Cardiac muscle cell (in vitro differentiated cells and primary cell): ENCODE measurements at regions not wholly inside any gene's neighbourhood (a gene's known extent, or its start where the extent isn't known, plus 50 kb on each side); places are given as distances from the start of the nearest gene placed in this dataset.

Experiments used
- DNase-seq, 2 donors: peaks; one replicate each; pipeline versions ENCODE4 v3.0.0 to v3.0.0-alpha.2; 2010 to 2017; ENCODE audit warnings: low read depth in 1 of 2, low spot score in 1 of 2
- H3K27ac ChIP-seq: fragments of 200-600 bp; sonication (generic); 2 replicates; pipeline ENCODE4 v1.5.1; 2016
- H3K27me3 ChIP-seq: fragments of 200-600 bp; sonication (generic); 2 replicates; pipeline ENCODE4 v1.6.0; 2016; ENCODE audit warnings: control low read depth
- H3K36me3 ChIP-seq: fragments of 200-600 bp; sonication (generic); 2 replicates; pipeline ENCODE4 v1.5.1; 2016; ENCODE audit warnings: control low read depth
- H3K4me1 ChIP-seq: fragments of 200-600 bp; sonication (generic); 2 replicates; pipeline ENCODE4 v1.8.1; 2017; ENCODE audit warnings: low read depth, mild to moderate bottlenecking, mixed run types
- H3K4me3 ChIP-seq: fragments of 200-600 bp; sonication (generic); 2 replicates; pipeline ENCODE4 v1.5.1; 2016; ENCODE audit warnings: mild to moderate bottlenecking
- H3K9me3 ChIP-seq: fragments of 200-600 bp; sonication (generic); 2 replicates; pipeline ENCODE4 v1.5.1; 2017; ENCODE audit warnings: low read depth, mild to moderate bottlenecking, control low read depth
- TF ChIP-seq, protein P1 (sequence below): IDR thresholded peaks from 2 replicates; pipeline ENCODE4 v1.5.1; 2012; ENCODE audit warnings: low read depth, mild to moderate bottlenecking, low read length

DNA sequence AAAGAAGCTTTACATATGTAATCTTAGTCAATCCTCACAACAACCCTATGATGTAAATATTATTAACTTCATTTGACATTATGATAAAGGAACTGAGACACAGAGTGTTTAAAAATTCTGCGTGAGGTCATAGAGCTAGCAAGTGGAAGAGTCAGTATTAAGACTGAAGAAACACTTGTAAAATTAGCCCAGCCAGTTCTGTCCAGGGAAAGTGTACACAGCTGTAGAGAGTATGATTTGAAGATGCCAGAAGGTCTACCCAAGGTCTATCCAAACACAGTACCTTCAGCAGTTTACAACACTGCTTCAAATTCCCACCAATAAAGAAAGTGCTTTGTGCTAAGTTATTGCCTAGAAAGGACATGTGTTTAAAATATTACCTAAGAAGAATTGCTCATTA, 51.7 kb upstream of the ITPRID2 start:
- H3K4me1 ChIP-seq, result no peaks in the 10 kb centered on the region
- H3K4me3 ChIP-seq, result no peak overlapping the region
- no peak overlapping the region for H3K27ac ChIP-seq
- TF ChIP-seq, protein P1, sequence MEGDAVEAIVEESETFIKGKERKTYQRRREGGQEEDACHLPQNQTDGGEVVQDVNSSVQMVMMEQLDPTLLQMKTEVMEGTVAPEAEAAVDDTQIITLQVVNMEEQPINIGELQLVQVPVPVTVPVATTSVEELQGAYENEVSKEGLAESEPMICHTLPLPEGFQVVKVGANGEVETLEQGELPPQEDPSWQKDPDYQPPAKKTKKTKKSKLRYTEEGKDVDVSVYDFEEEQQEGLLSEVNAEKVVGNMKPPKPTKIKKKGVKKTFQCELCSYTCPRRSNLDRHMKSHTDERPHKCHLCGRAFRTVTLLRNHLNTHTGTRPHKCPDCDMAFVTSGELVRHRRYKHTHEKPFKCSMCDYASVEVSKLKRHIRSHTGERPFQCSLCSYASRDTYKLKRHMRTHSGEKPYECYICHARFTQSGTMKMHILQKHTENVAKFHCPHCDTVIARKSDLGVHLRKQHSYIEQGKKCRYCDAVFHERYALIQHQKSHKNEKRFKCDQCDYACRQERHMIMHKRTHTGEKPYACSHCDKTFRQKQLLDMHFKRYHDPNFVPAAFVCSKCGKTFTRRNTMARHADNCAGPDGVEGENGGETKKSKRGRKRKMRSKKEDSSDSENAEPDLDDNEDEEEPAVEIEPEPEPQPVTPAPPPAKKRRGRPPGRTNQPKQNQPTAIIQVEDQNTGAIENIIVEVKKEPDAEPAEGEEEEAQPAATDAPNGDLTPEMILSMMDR, result no peak
- no peaks in the 10 kb centered on the region for H3K36me3 ChIP-seq
- DNase-seq, result no peak
- H3K9me3 ChIP-seq, result no peaks in the 10 kb centered on the region
- H3K27me3 ChIP-seq, result peaks cover 29% of the 10 kb centered on the region

DNA sequence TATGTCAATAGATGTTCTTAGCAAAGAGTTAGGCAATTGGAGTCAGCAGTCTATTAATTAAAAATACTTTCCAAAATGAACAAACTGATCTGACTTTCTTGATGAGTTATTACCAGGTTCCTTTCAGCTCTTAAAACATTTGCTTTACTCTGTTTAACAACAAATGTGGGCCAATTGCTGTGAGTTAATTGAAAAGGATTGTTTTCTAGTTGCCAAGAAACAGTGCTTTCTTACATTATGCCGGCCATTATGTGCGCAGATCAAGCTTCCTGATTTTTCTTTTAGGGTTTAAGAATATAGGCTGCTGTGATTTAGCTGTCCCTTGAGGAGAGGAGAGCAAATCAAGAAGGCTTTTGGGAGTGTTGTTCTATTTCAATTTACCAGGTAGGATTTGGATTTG, 50.5 kb upstream of the ITPRID2 start:
- H3K4me3 ChIP-seq, result no peak overlapping the region
- H3K27me3 ChIP-seq, result peaks cover 29% of the 10 kb centered on the region
- H3K27ac ChIP-seq, result no peak overlapping the region
- H3K36me3 ChIP-seq, result no peaks in the 10 kb centered on the region
- no peaks in the 10 kb centered on the region for H3K9me3 ChIP-seq
- no peak for DNase-seq
- no peaks in the 10 kb centered on the region for H3K4me1 ChIP-seq
- TF ChIP-seq, protein P1, result no peak
